HEK293 (cell line): ENCODE measurements at regions not wholly inside any gene's neighbourhood (a gene's known extent, or its start where the extent isn't known, plus 50 kb on each side); places are given as distances from the start of the nearest gene placed in this dataset.

Experiments used
- CTCF ChIA-PET: fragments of 350-600 bp; formaldehyde crosslinking; extraction: SDS; loops from one replicate; lab custom pipeline; 2021; ENCODE audit warnings: antibody characterized with exemption; lab: Yijun Ruan, JAX
- POLR2A ChIA-PET: fragments of 300-600 bp; formaldehyde crosslinking; extraction: SDS; loops from one replicate; lab custom pipeline; 2020; ENCODE audit warnings: antibody characterized with exemption, inconsistent platforms; lab: Yijun Ruan, JAX
- H3K27ac ChIP-seq: fragments of 200-500 bp; sonication (Bioruptor generic); 2 replicates; pipeline ENCODE4 v1.5.1; 2014; ENCODE audit warnings: low read depth, low read length, control low read depth, inconsistent platforms; ENCODE audit errors: extremely low read depth
- H3K36me3 ChIP-seq, 2 experiments: fragments of 200-500 bp in 1 of 2; sonication (Bioruptor generic) in 1 of 2; 1 replicate in 1 of 2; 2 replicates in 1 of 2; pipeline ENCODE4 v1.5.1; 2014 to 2017; ENCODE audit warnings: inconsistent platforms in 2 of 2, low read length in 2 of 2; ENCODE audit not compliant: control insufficient read depth in 2 of 2, insufficient read depth in 1 of 2
- H3K4me1 ChIP-seq: fragments of 200-500 bp; sonication (Bioruptor generic); 2 replicates; pipeline ENCODE4 v1.5.1; 2014; ENCODE audit warnings: mild to moderate bottlenecking, low read length, inconsistent platforms; ENCODE audit not compliant: control insufficient read depth, insufficient read depth
- H3K4me3 ChIP-seq: 2 replicates; pipeline ENCODE4 v1.5.1; 2011; ENCODE audit warnings: low read depth, mild to moderate bottlenecking, control low read depth, low read length, moderate library complexity
- H3K9me3 ChIP-seq: fragments of 200-500 bp; sonication (Bioruptor generic); 2 replicates; pipeline ENCODE4 v1.5.1; 2014; ENCODE audit warnings: low read depth, low read length, inconsistent platforms; ENCODE audit not compliant: control insufficient read depth, insufficient read depth
- BCL11B ChIP-seq: fragments of 450-650 bp; formaldehyde crosslinking; IDR thresholded peaks from 2 replicates; pipeline ENCODE4 v1.5.1; 2016; ENCODE audit warnings: low read depth, missing biosample characterization, missing genetic modification characterization
- GLI4 ChIP-seq: fragments of 450-650 bp; formaldehyde crosslinking; IDR thresholded peaks from 2 replicates; pipeline ENCODE4 v1.5.1; 2016; ENCODE audit warnings: missing biosample characterization, missing genetic modification characterization
- GLIS2 ChIP-seq: fragments of 450-650 bp; formaldehyde crosslinking; IDR thresholded peaks from 2 replicates; pipeline ENCODE4 v1.5.1; 2016; ENCODE audit warnings: missing biosample characterization, missing genetic modification characterization
- HOXD13 ChIP-seq: sonication (generic); formaldehyde crosslinking; IDR thresholded peaks from 2 replicates; pipeline ENCODE4 v1.8.0; 2022; ENCODE audit warnings: missing genetic modification reagents, borderline replicate concordance
- SP2 ChIP-seq: fragments of 450-650 bp; formaldehyde crosslinking; IDR thresholded peaks from 2 replicates; pipeline ENCODE4 v1.5.1; 2016; ENCODE audit warnings: missing biosample characterization, missing genetic modification characterization
- ZBTB49 ChIP-seq: fragments of 450-650 bp; formaldehyde crosslinking; IDR thresholded peaks from 2 replicates; pipeline ENCODE4 v1.5.1; 2016; ENCODE audit warnings: missing biosample characterization, missing genetic modification characterization, low read depth
- ZFP41 ChIP-seq: fragments of 450-650 bp; formaldehyde crosslinking; IDR thresholded peaks from 2 replicates; pipeline ENCODE4 v1.5.1; 2016; ENCODE audit warnings: missing biosample characterization, missing genetic modification characterization, borderline replicate concordance
- ZNF133 ChIP-seq: fragments of 450-650 bp; formaldehyde crosslinking; IDR thresholded peaks from 2 replicates; pipeline ENCODE4 v1.5.1; 2016; ENCODE audit warnings: missing biosample characterization, missing genetic modification characterization
- ZNF157 ChIP-seq: fragments of 450-650 bp; formaldehyde crosslinking; IDR thresholded peaks from 2 replicates; pipeline ENCODE4 v1.5.1; 2016; ENCODE audit warnings: missing biosample characterization, missing genetic modification characterization
- ZNF23 ChIP-seq: fragments of 450-650 bp; formaldehyde crosslinking; IDR thresholded peaks from 2 replicates; pipeline ENCODE4 v1.5.1; 2016; ENCODE audit warnings: missing biosample characterization, missing genetic modification characterization, borderline replicate concordance
- ZNF24 ChIP-seq: fragments of 450-650 bp; formaldehyde crosslinking; IDR thresholded peaks from 2 replicates; pipeline ENCODE4 v1.5.1; 2016; ENCODE audit warnings: missing biosample characterization, missing genetic modification characterization
- ZNF341 ChIP-seq: fragments of 450-650 bp; formaldehyde crosslinking; IDR thresholded peaks from 2 replicates; pipeline ENCODE4; 2016; ENCODE audit warnings: low read depth, missing biosample characterization, missing genetic modification characterization
- ZNF529 ChIP-seq: fragments of 450-650 bp; formaldehyde crosslinking; IDR thresholded peaks from 2 replicates; pipeline ENCODE4 v1.5.1; 2017; ENCODE audit warnings: missing genetic modification characterization, missing biosample characterization; ENCODE audit not compliant: insufficient replicate concordance
- ZNF549 ChIP-seq: fragments of 450-650 bp; IDR thresholded peaks from 2 replicates; pipeline ENCODE4 v1.5.1; 2018; ENCODE audit warnings: missing biosample characterization, missing genetic modification characterization, mild to moderate bottlenecking, inconsistent platforms, moderate library complexity
- ZNF558 ChIP-seq: fragments of 450-650 bp; formaldehyde crosslinking; IDR thresholded peaks from 2 replicates; pipeline ENCODE4 v1.5.1; 2016; ENCODE audit warnings: missing biosample characterization, missing genetic modification characterization
- ZNF664 ChIP-seq: fragments of 450-650 bp; formaldehyde crosslinking; IDR thresholded peaks from 2 replicates; pipeline ENCODE4 v1.5.1; 2016; ENCODE audit warnings: missing biosample characterization, missing genetic modification characterization
- ZSCAN4 ChIP-seq: fragments of 450-650 bp; formaldehyde crosslinking; IDR thresholded peaks from 2 replicates; pipeline ENCODE4 v1.5.1; 2017; ENCODE audit warnings: missing biosample characterization, missing genetic modification characterization
- TF ChIP-seq, protein P1 (sequence below): fragments of 450-650 bp; formaldehyde crosslinking; IDR thresholded peaks from 2 replicates; pipeline ENCODE4 v1.5.1; 2017; ENCODE audit warnings: missing biosample characterization, mild to moderate bottlenecking, missing genetic modification characterization, moderate library complexity
- TF ChIP-seq, protein P2 (sequence below): fragments of 450-650 bp; formaldehyde crosslinking; IDR thresholded peaks from 2 replicates; pipeline ENCODE4 v1.5.1; 2016; ENCODE audit warnings: missing biosample characterization, missing genetic modification characterization
- TF ChIP-seq, protein P3 (sequence below): fragments of 450-650 bp; formaldehyde crosslinking; IDR thresholded peaks from 2 replicates; pipeline ENCODE4 v1.5.1; 2016; ENCODE audit warnings: missing biosample characterization, missing genetic modification characterization
- TF ChIP-seq, protein P4 (sequence below): fragments of 450-650 bp; formaldehyde crosslinking; IDR thresholded peaks from 2 replicates; pipeline ENCODE4 v1.5.1; 2016; ENCODE audit warnings: missing biosample characterization, missing genetic modification characterization

GRCh38 chr3:70386846-70387245, 74.4 kb upstream of the MDFIC2 start (continued):
- TF ChIP-seq, protein P1, sequence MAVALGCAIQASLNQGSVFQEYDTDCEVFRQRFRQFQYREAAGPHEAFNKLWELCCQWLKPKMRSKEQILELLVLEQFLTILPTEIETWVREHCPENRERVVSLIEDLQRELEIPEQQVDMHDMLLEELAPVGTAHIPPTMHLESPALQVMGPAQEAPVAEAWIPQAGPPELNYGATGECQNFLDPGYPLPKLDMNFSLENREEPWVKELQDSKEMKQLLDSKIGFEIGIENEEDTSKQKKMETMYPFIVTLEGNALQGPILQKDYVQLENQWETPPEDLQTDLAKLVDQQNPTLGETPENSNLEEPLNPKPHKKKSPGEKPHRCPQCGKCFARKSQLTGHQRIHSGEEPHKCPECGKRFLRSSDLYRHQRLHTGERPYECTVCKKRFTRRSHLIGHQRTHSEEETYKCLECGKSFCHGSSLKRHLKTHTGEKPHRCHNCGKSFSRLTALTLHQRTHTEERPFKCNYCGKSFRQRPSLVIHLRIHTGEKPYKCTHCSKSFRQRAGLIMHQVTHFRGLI (tag by site-specific recombination): no peak
- TF ChIP-seq ZNF549: no peak
- TF ChIP-seq BCL11B (tag by site-specific recombination): no peak
- TF ChIP-seq ZNF157 (tag by site-specific recombination): no peak
- TF ChIP-seq ZFP41 (tag by site-specific recombination): no peak
- TF ChIP-seq, protein P2, sequence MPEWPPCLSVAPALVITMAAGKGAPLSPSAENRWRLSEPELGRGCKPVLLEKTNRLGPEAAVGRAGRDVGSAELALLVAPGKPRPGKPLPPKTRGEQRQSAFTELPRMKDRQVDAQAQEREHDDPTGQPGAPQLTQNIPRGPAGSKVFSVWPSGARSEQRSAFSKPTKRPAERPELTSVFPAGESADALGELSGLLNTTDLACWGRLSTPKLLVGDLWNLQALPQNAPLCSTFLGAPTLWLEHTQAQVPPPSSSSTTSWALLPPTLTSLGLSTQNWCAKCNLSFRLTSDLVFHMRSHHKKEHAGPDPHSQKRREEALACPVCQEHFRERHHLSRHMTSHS (tag by site-specific recombination): no peak
- TF ChIP-seq, protein P3, sequence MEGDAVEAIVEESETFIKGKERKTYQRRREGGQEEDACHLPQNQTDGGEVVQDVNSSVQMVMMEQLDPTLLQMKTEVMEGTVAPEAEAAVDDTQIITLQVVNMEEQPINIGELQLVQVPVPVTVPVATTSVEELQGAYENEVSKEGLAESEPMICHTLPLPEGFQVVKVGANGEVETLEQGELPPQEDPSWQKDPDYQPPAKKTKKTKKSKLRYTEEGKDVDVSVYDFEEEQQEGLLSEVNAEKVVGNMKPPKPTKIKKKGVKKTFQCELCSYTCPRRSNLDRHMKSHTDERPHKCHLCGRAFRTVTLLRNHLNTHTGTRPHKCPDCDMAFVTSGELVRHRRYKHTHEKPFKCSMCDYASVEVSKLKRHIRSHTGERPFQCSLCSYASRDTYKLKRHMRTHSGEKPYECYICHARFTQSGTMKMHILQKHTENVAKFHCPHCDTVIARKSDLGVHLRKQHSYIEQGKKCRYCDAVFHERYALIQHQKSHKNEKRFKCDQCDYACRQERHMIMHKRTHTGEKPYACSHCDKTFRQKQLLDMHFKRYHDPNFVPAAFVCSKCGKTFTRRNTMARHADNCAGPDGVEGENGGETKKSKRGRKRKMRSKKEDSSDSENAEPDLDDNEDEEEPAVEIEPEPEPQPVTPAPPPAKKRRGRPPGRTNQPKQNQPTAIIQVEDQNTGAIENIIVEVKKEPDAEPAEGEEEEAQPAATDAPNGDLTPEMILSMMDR (tag by site-specific recombination): no peak
- TF ChIP-seq GLIS2: no peak
- no peak for TF ChIP-seq ZNF529
- no peak for TF ChIP-seq ZNF133 (tag by site-specific recombination)
- TF ChIP-seq ZNF664 (tag by site-specific recombination): no peak
- TF ChIP-seq, all 188 proteins: peak for 0

DNA sequence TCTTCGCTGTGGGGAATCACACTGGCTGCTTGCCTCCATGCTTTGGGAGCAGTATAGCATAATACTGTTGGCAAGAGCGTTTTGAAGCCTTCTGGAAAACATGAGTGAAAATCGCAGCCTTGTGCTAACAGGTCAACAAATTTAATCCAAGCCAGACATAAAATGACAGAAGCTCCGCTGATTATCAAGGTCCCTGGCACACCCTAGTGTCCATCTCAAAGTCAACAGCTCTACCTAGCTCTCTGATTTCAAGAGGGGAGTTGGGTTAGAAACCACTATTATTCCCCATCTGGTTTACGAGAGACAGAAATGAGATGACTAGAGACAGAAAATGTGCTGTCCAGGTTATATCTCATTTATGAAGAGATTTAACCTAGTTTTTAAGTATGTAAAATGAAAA, 73.6 kb upstream of the MDFIC2 start:
- ChIA-PET POLR2A (no interaction called here), CTCF (no interaction called here)
- H3K36me3 ChIP-seq: no peaks in the 10 kb centered on the region
- H3K9me3 ChIP-seq: no peaks in the 10 kb centered on the region
- H3K4me3 ChIP-seq: no peak overlapping the region
- TF ChIP-seq ZNF558 (no peak), ZNF23 (tag by site-specific recombination) (no peak)
- no peaks in the 10 kb centered on the region for H3K4me1 ChIP-seq
- H3K27ac ChIP-seq: no peak overlapping the region

DNA sequence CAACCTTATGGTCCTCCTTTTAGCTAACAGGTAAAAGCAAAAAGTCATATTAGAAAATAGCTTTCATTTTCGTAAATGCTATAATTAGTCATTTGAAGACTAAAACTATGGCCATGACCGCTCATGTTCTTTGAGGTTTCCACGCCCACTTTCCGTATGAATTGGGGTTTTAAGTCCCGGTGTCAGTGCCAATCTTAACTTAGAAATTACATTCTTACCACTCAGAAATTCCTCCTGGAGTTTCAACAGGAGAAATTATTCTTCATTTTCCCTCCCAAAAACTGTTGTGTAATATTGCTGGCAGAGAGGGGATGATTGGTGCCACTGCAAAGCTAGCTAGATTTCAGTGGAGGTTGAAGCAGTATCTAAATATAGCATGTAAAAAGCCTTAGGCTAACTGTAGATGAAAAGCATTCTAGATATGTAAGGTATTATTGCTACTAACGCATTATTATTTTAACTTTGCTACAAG, 71.0 kb upstream of the MDFIC2 start:
- TF ChIP-seq ZSCAN4 (tag by site-specific recombination) (no peak), GLI4 (no peak), ZNF549 (no peak), ZBTB49 (tag by site-specific recombination) (no peak), HOXD13 (no peak), ZNF24 (tag by site-specific recombination) (no peak), ZNF341 (tag by site-specific recombination) (no peak), SP2 (no peak)
- TF ChIP-seq, protein P4, sequence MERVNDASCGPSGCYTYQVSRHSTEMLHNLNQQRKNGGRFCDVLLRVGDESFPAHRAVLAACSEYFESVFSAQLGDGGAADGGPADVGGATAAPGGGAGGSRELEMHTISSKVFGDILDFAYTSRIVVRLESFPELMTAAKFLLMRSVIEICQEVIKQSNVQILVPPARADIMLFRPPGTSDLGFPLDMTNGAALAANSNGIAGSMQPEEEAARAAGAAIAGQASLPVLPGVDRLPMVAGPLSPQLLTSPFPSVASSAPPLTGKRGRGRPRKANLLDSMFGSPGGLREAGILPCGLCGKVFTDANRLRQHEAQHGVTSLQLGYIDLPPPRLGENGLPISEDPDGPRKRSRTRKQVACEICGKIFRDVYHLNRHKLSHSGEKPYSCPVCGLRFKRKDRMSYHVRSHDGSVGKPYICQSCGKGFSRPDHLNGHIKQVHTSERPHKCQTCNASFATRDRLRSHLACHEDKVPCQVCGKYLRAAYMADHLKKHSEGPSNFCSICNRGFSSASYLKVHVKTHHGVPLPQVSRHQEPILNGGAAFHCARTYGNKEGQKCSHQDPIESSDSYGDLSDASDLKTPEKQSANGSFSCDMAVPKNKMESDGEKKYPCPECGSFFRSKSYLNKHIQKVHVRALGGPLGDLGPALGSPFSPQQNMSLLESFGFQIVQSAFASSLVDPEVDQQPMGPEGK (tag by site-specific recombination): no peak
- ChIA-PET CTCF (no interaction called here), POLR2A (no interaction called here)
- Histone ChIP-seq H3K4me3 (no peak overlapping the region), H3K4me1 (no peaks in the 10 kb centered on the region), H3K9me3 (no peaks in the 10 kb centered on the region), H3K27ac (no peak overlapping the region), H3K36me3 (no peaks in the 10 kb centered on the region)
